T-helper 2 cell treated with Interferon-gamma antibody and Interleukin-4, amounts not matched to agents 100 ng/mL and 5 ng/mL, for 36 hours (primary cell): ENCODE measurements at regions not wholly inside any gene's neighbourhood (a gene's known extent, or its start where the extent isn't known, plus 50 kb on each side); places are given as distances from the start of the nearest gene placed in this dataset.

ENCODE experiments used
- intact Hi-C: fragments of 100-400 bp; cut with micrococcal nuclease; formaldehyde crosslinking; loops from one replicate; pipeline ENCODE4 v1.15.1; 2023

DNA sequence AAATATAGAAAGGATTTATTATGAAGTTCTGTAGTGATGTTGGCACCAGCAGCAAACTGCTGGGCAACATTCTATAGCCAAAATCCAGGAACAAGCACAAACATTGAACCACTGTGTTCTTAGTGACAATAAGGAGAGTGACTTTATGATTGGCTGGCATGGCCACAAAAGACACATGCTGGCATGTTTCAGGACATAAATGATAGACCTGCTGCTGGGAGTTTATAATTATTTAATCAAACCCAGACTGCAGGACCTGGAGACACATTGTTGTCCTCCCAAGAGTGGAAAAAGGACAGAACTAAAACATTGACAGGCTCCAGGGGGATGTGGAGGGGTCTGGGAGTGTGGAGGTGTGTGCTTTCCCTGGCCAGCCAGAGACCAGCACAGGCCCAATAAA, 255.3 kb upstream of the LRTM1 start:
- intact Hi-C loops: loop anchor here (5.0 kb wide), 1 partner anchor 331 kb away; no protein-coding TSS in a partner anchor

DNA sequence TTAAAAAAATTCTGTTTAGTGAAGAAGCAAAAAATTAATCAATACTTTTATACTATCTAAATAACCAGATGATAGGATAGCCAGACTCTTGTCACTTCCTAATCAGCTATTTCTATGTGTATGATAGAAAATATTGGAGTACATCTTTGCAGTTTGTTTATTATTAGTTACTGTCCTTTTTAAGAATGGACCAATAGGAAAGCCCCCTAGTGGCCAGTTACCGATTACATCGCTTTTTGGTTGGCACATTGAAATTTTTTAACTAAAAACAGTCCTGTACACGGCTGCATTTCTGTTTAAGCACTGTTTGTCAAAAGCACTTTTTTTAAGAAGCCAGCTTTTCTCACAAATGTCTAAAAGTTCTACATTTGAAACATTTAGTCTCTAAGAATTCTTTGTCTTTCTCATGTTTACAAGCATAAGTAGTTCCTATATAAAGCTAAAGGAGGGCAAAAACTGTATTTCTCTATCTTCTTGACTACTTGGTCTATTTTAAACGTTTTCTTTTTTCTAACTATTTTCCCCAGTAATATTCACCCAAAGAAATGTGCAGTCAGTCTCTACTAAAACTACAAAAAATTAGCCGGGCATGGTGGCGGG, 253.2 kb upstream of the LRTM1 start:
- intact Hi-C loops: loop anchor here (5.0 kb wide), 1 partner anchor 329 kb away; no protein-coding TSS in a partner anchor

DNA sequence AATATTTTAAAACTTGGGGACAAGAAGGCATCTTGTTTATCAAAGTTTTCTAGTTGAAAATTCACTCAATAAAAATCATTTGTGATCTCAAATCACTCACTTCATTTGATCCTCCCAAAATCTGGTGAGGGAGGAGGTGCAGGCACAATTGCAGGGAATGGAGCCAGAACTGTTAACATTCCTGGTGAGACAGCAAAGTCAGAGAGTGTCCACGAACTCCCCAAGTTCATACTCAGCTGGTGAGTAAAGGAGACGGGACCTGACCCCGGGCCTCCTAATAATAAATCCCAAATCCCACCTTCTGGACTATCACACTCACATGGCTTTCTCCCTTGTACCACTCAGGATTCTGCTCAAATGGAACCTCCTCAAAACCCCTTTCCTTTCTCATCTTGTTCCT, 252.3 kb upstream of the LRTM1 start:
- intact Hi-C loops: loop anchor here (5.0 kb wide), 1 partner anchor 328 kb away; no protein-coding TSS in a partner anchor

DNA sequence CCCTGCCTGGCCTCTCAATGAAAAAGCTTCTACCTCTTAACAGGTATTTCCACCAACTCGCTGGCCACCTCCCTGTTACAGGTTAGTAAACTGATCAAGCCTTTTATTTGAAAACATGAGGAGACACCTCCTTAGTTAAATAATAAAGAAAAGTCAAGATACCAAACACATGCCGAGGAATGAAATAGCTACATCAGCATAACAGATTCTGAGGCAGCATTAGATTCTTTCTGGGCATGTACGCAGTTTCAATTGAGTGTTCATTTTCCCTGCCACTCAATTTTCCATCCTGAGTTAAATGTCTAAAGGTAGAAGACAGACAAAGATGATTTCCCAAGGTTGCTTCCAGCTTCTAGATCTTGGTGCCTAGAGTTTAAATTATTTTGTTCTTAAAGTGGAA, 250.5 kb upstream of the LRTM1 start:
- intact Hi-C loops: no loop called here

DNA sequence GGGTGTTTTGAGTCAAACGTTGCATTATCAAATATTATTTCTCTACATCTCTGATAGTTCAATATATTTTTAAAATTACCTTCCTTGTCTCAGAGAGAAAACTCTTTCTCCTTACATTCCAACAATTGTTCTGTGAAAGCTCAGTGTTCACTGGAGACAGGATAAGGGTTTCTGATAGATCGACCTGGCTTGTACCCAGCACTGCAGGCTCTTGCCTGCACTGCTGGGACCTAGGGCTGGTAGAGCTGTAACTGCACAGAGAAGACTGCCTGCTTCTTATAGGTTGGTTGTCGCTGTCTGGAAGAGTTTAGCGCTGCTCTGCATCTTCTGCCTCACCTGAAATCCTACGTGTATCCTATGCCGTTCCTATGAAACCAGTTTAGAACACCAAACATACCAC, 249.9 kb upstream of the LRTM1 start:
- intact Hi-C loops: no loop called here

DNA sequence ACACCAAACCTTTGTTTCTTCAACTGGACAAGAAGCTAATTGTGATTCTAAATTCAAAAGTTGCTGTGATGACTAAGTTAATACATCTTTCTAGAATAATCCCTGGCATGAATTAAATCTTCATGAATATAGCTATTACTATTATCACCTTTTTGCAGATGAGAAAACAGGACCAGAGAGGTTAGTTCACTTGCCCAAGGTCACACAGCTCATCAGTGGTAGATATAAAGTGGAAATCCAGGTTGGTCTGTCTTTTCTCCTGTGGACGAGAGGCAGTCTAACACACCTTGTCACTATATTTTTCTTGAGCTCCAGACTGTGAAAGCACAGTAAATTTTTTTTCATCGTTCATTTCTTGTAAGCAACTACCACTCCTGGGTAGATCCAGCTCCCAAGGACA, 247.6 kb upstream of the LRTM1 start:
- intact Hi-C loops: no loop called here

DNA sequence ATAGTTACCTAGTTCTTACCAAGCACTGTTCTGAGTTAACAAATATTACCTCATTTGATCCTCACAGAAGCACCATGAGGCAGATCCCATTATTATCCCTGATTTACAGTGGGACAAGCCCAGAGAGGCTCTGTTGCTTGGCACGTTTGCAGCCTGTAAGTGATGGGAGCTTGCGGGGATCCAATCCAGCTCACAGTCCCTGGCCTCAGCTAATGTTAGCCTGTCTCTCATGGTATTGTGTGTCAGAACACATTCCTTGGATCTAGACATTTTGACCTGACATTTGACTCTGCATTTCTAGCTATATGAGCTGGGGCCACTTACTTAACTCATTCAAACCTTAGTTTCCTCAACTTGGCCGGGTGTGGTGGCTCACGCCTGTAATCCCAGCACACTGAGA, 246.9 kb upstream of the LRTM1 start:
- intact Hi-C loops: no loop called here

DNA sequence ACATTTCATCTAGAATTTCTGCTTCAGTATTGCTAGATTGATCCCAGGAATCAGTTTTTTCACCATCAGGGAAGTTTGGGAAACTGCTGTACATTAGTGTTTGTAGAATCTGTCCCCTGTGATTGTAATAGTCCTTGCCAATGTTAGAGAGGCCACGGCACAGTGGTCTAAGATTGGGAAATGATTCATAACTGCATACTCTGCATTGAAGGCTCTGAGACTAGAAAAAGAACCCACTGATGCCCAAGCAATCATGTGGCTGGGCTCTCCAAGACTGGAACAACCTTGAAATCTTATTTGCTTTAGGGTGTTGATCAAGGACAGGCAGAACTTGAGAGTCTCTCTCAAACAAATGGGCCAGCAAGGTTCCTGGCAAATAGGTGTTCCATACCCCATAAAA, 245.6 kb upstream of the LRTM1 start:
- intact Hi-C loops: no loop called here

DNA sequence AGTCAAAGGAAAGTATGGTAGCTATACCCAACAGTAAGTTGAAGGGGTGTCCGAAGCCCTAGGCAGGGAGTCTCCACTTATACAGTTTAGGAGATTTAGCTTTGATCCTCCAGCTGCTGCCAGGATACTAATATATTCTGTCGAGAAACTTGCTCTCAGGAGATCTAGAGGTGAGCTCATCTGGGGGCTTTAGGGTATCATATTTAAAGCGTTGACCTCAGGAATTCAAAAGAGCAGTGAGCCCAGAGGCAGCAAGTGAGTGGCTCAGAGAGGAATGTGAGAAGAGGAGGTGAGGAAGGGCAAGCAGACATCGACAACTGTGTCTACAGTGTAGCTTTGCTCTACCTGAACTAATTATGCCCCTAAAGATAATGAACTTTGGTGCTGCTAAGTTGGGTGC, 245.1 kb upstream of the LRTM1 start:
- intact Hi-C loops: no loop called here

DNA sequence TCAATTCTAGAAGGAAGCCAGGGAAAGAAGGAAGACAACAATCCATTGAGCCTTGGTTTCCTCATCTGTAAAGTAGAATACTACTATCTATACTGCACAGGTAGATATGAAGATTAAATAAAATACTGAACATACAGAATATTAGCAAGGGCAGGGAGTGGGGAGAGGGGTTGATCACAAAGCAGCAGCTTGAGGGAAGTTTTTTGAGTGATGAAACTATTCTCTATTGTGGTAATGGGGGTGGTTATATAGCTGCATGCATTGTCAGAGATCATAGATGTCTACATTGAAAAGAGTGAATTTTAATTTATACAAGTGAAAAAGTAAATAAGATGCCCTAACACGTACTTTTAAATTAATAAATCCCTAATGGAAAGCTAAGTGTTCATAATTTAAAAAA, 242.6 kb upstream of the LRTM1 start:
- intact Hi-C loops: no loop called here

DNA sequence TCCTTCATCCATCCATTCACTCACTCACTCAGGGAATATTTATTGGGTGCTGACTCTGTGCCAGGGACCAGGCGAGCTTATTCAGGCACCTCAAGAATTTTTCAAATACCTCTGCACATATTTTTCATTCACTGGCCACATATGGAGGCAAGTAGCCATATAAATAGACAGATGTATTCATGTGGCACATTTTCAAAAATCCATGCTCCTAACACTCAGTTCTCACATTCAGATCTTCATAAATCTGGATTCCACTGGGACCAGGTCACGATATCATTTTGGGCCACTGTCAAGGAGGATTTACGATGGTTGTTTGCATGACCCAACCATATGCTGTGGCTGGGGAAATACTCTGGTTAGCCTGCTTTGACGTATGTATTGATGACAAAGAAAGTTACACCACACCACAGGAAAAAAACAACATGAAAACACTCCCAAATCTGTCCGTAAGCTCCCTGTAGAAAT, 241.8 kb upstream of the LRTM1 start:
- intact Hi-C loops: no loop called here

DNA sequence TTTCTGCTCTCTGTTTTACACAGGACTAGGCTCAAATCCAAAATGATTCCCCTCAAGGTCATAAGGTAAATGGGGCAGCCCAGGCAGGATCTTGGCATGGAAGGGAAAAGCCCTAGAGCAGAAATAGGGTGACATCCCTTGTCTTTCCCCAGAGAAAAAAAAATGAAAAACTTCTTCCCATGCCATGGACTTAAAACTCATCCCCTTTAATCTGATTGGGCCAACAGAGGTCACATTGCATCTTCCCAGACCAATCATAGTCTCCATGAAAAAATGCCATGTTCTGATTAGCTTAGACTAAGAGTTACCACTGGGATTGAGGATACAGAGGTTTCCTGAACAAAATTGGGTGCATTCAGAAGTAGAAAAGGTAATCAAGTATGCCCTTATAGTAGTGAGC, 241.3 kb upstream of the LRTM1 start:
- intact Hi-C loops: no loop called here

DNA sequence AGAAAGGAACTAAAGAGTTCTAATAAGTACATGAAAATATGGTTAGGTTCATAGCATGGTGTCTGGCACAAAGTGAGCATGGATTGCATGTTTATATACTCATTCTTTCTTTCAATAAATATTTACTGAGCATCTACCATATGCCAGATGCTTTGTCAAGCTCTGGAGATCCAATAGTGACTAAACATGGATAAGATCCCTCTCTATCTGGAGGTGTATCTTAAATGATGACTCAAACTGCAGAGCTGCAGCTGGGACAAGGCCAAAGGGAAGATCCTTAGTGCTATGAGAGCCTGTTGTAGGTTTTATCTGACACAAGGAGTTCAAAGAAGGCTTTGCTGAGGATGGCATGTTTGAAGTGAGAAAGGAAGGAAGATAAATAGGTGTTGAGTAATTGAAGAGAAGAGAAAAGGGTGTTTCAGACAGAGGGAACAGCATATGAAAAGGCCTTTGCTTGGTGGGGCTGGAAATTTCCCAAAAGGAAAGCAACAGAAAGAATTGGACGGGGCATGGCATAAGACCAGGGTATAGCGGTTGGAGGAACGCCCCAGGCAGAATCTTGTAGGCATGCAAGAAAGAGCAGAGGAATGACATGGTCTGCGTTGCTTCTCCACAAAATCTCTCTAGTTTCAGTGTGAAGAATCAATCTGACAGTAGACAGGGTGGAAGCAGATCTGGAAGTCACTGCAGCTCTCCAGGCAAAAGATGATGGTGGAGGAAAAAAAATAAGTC, 239.9 kb upstream of the LRTM1 start:
- intact Hi-C loops: no loop called here

DNA sequence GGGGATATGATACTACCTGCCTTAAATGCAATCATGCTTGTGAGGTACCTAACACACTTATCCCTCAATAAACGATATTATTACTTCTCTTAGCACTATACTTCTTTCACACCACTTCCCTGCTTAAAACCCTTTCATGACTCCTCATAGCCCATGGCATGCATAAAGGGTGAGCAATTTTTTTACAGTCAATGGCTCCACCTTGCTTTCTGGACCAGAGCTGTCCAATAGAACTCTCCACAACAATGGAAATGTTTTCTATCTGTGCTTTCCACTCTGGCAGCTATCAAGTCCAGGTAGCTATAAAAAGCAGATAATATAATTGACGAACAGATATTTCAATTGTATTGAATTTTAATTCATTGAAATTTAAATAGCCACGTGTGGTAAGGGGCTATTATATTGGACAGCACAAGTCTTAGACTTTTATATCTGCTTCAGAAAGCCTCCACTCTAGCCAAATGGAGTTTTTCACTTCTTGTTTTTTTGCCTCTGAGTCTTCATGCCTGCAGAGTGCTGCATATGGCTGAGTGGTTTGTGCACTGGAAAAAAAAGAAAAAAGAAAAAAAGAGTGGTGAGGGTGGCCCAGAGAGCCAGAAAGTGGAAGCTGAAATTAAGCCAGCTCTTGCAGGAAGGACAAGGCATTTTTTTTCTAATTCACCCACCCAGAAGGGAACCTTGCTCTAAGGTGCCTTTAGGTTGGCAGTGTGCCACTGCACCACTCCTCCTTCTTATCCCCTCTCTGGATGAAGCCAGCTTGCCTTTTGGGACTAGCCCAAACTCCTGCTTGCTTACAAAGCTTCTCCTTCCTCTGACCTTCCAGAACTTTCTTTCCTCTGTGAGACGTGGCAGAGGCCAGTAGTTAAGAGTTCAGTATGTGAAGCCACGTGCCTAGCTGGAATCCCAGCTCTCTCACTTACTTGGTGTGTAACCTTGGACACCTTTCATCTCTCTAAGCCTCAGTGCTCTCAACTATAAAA, 239.0 kb upstream of the LRTM1 start:
- intact Hi-C loops: no loop called here

DNA sequence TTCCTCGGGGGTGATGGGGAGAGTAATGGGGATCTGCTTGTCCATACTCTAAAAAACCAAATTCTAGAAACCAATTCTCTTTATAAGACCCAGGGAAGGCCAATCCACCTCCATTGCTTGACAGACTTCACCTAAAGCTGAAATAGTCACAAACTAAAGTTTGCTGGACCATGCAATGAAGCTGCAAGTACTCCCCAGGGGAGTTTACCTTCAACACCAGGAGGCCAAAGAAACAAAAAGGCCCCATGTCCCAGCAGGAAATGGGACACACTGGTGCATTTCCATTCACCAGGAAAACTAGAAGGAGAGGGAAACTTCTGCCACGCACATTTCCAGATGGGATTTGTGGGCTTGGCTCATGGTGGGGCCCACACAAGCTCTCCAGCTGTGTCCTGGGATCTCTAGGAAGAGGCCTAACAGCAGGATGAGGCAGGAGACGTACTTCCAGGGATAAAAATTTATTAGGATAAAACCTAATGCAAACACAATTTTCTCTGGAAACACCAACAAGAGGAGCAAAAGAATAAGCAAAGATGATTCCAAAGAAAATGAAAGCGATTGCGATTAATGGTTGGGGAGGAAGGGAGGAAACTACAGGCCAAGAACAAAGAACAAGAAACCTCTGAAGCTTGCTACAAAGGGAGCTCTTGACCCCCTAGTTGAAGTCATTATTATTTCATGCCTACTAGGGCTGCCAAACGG, 238.0 kb upstream of the LRTM1 start:
- intact Hi-C loops: no loop called here

DNA sequence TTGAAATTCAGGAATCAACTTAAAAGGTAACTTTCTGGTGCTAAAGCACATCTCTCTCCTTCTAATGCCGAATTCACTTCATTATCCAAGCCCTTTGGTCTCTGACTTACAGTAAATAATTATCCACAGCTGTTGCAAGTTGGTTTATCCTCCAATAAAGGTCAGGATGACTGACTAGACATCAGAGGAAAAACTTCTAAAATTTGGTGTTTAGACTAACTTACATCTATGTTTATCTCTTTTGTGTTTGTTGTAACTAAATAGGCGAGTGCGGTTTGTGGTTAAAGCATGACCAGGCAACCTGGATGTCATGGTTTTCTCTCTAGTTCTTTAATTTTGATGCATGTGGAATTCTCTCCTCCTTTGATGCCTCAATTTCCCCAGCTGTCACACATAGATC, 237.4 kb upstream of the LRTM1 start:
- intact Hi-C loops: no loop called here

DNA sequence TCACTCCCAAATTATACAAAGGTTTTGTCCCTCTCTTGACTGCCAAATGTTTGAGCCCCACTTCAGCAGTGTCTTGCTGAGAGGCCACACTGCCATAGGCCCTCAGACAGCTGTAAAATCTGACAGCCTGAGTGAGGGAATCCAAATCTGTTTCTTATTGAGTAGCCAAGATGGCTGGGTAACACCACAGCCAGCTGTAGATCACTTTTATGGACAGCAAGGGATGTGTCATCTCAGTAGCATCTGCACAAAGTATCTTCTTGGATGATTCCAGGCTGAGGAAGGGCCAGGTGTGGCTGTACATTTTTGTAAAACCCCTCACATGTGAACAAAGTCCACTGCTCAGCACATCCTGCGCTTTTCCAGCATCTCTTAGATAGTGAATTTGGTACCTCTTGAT, 237.0 kb upstream of the LRTM1 start:
- intact Hi-C loops: no loop called here

DNA sequence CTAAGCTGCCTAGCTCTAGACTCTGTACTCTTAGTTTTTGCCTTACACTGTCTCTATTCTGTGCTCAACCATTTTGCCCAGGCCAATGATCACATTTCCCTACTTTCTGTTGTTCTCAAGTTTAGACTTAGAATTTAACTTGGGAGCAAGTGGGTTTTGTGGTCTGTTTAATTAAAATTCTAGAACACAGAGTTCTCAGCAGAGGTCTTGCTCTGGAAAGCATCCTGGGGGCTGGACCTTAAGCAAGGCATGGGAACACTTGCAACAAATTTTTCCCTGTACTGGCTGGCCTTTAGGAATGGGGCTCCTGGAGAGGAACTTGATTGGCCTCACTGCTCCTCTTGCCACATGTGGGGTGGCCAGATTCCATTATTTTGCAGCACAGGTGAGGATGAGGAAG, 236.3 kb upstream of the LRTM1 start:
- intact Hi-C loops: no loop called here

DNA sequence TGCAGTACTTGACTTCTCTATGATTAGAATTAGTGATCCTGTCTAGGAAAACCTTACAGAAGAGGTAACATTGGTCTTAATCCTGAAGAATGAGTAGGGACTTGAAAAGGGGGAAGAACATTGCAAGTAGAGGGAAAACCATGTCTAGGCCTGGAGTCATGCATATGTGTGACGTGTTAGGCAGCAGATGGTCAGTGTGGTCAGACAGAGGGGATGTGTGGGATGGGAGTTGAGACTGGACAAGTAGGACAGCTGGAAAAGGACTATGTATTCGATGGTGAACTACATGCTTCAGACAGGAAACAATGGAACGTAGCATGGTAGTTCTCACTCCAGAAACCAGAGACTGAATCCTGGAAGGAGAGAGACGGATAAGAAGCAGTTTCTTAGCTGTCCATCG, 235.6 kb upstream of the LRTM1 start:
- intact Hi-C loops: no loop called here

DNA sequence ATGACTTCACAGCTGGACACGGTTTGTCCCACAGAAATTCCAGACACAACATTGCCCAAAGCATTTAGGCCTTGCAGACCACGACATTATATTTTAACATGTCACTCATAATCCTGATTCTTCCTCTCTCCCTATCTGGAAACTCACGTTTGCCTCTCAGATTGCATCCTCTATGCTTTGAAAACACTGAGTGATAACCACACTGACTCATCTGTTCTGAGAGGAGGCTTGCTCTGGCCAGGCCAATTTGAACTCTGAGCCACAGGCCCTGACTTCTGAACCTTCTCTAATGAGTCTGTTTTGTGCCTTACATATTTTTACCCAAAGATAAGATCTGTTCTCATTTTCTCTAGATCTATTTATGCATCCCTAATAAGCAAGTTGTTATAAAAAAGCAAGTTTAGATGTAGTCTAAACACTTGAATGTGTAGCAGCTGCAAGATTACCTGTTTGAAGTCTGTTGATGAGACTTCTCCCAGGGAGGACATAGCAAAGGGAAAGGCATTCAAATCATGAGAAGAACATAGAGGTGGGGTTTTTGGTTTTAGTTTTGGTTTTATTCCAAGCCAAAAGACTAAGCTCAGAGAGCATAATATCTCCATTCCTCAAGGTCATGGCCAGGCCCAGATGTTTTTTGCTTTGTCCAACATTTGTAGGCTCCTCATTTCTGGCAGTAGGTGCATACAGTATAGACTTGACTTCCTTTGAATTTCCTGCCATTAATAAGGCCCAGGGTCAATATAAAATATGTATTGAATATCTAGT, 234.4 kb upstream of the LRTM1 start:
- intact Hi-C loops: no loop called here

DNA sequence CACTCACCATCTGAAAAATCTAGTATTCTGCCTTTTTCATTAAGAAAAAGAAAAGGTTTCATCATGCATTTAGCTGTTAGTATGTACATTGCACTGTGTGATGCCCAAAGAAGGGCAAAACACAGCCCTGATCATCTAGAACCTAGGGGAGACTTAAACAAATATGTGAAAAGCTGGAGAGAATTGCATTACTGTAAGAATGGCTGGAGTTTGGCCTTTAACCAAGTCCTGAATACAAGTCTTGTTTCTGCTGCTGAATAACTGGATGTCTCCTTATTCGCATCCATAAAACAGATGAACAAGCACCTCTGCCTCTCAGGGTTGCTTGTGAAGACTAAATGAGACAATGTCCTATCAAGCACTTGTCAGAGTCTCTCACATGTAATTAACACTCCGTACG, 233.4 kb upstream of the LRTM1 start:
- intact Hi-C loops: no loop called here
